GM21515 (cell line): ENCODE measurements at regions not wholly inside any gene's neighbourhood (a gene's known extent, or its start where the extent isn't known, plus 50 kb on each side); places are given as distances from the start of the nearest gene placed in this dataset.

ENCODE experiments used
- ATAC-seq: cut with Tn5 transposase; IDR thresholded peaks from one replicate; pipeline ENCODE4 v1.9.1; 2021; ENCODE audit not compliant: unreplicated experiment

DNA sequence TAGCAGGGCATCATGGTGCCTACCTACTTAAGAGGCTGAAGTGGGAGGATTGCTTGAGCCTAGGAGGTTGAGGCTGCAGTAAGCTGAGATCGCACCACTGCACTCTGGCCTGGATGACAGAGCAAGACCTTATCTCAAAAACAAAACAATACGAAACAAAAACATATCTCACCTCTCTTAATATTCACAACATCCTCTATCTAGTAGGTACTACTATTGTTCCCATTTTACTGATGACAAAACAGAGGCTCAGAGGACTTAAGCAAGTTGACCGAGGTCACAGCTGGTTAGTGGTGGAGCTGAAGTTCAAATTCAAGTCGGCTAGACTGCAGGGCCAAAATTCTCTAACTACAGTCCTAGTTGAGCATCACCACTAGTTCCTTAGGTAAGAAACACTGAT, 172.3 kb upstream of the EEA1 start:
- no peak for ATAC-seq

DNA sequence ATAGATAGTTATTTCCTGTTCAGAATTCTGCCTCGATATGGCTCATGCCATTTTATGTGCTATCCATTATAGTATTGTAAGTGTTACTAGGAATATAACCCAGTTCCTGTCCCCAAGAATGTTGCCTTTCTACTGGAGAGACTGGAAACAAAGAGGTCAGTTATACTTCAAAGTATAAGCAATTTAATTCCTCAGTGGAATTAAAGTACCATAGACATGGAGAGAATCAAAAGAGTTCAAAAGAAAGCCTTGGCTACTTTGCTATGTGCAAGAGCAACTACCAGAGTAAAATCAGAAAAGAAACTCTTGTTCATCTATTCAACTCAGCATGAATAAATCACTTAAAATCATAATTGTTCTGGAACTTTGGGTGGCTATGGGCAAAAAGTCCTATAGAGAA, 173.2 kb upstream of the EEA1 start:
- ATAC-seq: no peak

DNA sequence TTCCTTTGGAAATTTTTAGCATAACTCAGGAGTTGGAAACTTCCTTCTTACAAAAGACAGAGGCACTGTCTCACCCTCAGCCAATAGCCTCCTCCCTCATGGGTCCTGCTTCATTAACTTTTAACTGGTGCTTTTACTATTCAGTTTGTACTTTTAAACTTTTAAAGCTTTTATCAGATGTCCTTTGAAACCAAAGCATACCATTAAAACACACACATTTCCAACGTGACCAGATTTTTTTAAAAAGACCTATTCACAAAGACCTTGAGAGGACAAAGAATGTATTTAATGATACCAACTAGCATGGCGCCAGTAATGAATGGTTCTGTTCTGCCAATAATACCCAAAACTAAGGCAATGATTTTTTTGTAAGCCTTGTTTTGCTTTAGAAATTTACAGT, 173.6 kb upstream of the EEA1 start:
- no peak for ATAC-seq

DNA sequence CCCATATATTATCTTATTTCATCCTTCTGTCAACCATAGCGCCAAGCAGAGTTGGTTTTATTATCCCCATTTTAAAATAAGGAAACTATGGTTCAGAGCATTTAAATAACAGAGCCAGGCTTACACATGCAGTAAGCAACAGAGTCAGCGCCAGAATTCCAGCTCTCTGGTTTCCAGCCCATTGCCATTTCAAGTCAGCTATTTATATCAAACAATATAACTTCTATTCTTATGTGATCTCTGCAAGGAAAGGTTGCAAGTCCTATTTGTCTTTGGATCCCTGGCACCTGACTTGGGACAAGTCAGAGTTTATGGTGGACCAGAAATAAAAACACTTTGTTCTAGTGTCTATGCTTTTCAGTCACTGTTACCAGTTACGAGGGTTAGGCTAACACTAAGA, 174.1 kb upstream of the EEA1 start:
- ATAC-seq: no peak

DNA sequence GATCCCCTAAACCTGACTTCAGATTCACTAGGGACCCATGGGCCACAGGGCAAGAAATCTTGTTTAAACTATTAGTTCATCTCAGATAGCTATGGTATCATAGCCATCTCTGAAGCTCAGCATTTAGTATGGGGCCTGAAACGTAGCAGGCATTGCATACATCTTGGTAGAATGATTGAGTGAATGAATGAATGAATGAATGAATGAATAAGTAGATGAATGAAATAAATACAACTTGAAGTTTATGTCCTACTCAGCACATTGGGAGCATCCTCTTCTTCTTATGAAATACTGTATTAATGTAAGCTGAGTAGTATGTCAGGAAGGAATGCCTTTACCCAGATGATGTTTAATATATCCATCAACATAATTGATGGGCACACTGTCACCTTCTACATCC, 175.4 kb upstream of the EEA1 start:
- ATAC-seq: no peak

DNA sequence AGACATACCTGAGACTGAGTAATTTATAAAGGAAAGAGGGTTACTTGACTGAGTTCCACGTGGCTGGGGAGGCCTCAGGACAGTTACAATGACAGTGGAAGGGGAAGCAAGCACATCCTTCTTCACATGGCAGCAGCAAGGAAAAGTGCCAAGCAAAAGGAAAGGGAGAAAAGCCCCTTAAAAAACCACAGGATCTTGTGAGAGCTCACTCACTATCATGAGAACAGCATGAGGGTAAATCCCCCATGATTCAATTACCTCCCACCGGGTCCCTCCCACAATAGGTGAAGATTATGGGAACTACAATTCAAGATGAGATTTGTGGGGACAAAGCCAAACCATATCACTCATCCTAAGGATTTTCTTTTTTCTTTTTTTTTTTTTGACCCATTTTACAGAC, 177.8 kb upstream of the EEA1 start:
- ATAC-seq: no peak

DNA sequence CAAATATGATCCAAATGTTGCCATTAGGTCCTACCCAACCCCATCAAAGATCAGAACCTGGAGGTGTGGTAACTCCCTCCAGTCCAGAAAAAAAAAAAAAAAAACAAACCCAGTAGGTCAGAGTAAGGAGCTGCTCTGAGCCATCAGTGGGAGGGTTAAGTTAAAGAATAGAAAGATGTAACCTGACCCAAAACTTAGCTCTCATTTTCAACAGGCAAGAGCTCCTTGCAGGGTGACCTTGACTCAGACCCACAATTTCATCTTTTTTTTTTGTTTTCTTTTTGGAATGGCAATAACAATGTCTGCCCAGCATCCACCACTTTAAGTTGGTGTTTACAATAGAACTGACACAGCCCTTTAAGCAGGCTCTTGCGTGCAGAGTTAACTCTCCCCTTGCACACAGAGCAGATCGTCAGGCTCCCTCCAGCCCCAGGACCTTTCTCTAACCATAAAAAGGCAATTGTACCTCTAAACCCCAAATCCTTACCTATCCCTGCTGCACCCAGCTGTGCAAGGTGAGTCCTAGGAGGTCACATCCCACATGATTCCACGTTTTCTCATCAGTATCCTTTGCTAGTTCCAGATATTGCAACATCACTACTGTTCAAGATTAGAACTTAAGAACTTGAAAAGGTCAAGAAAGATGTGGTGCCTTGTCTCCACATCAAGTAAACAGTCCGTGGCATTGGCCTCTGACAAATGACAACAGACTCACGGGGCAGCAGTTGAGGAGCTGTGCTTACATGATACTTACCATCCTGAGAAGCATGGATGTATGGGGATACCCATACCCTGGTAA, 178.6 kb upstream of the EEA1 start:
- no peak for ATAC-seq

DNA sequence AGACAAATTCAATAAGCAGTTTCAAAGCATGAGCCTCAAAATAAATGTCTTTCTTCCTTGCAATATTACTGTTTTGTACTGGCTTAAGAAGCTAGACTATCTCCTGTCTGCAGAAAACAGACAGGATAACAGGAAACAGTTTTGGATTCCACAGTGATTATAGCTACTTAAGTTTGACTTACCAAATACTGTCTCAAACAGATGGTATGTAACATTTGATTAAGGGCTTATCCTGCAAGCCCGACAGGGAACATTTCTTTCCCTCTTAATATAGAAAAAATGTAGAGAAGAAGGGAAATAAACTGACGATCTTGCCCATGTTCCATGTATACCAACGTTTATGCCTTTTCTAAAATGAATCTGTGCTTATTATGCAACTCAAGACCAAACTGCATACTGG, 179.9 kb upstream of the EEA1 start:
- no peak for ATAC-seq

DNA sequence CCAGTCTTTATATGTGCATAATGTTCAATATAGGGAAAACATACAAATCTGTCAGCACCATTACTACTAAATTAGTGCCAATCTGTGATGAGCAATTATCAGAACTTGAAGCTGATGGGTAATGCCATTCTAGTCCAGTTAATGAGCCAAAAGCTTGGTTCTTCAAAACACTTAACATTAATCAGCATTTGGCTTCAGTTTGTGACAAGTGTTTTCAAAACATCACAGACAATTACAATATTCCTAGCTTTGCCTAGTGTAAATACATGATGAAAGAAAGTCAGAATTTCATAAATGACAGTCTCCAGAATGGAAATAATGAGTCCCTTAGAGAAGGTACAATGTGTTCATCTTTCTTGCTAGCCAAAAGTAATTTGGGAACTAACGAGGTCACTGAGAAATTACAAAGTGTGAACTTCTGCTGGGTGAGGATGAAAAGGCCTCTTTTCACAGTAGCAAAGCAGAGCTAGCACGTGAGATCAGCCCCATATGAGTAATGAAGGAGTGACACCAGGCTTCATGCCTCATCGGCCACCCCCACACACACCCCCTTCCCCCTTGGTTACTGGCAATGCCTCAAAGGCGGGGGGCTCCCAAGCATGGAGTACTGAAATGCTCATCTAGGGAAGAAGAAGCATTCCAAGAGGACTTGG, 180.6 kb upstream of the EEA1 start:
- ATAC-seq: no peak

DNA sequence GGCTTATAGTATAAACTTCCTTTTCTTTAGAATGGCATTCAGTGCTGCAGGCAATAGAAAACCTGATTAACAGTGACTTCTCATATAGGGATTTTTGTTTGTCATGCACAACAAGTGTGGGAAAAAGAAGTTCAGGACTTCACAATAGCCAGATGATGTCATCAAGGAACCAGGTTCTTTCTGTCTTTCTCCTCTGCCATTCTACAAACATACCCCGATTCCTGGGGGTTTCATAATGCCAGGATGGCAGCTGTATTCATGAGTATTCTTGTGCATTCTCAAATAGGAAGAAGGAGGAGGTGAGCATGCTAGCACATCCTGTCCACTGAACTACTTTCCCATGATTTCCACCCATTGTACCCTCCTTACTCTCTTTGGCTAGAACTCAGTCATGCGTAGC, 182.7 kb upstream of the EEA1 start:
- no peak for ATAC-seq

DNA sequence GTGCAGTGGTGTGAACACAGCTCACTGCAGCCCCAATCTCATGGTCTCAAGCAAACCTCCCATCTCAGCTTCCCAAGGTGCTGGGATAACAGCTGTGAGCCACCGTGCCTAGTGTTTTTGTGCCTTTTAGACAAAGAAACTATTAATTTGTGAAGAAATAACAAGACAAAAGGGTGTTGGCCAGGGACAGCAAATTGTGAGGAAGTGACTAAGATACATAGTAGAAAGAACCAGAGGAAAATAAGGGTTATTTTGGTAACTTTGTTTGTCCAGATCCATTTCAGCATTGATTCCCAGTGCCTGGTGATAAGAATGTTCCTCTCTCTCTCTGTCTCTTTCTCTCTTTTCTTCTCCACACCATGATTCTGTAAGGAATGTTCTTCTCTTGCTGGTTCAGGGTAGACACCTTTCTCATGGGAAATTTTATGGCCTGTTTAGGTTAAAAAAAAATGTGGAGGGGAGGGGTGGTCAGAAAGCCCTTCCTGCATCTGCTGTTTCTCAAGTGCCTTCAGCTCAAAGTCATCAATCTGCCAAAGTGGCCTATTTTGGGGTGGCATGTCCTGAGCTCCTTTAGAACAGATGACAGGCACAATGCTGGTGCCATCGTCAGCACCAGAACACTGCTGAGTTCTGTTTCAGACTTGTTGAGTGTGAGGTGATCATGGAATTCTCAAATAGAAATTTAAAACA, 184.4 kb upstream of the EEA1 start:
- no peak for ATAC-seq

DNA sequence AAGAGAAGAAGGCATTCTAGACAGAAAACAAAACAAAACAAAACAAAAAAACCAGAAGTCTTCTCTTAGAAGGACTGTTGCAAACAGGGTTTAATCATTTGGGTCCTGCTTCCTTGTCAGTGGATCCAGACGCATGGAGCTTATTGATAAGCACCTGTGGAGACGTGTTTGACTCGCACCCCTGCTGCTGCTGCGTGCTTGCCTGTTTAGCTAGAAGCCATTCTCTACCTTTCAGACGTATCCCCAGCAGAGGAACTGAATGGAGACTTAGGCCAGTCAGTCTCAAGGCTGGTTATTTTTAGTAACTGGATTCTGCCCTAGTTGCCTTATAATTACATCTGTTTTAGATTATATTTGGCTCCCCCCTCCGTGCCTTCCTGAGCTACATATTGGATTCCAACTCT, 186.1 kb upstream of the EEA1 start:
- no peak for ATAC-seq

DNA sequence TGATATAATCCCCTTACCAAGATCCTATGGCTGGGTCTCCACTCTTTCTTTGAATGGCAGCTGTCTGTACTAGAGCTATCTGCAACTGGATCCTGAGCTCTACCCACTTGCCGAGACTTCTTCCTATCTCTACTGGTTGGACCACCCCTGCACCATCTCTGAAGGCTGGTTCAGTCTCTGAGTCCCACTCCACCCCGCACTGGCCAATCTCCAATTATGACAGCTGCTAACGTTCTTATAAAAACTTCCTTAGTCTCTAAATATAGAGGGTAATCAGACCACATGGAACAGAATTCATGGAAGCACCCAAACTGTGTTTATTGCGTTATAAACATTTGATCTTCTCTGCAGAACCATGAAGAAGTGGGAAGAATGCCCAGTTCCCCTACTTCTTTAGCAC, 186.6 kb upstream of the EEA1 start:
- ATAC-seq: no peak

DNA sequence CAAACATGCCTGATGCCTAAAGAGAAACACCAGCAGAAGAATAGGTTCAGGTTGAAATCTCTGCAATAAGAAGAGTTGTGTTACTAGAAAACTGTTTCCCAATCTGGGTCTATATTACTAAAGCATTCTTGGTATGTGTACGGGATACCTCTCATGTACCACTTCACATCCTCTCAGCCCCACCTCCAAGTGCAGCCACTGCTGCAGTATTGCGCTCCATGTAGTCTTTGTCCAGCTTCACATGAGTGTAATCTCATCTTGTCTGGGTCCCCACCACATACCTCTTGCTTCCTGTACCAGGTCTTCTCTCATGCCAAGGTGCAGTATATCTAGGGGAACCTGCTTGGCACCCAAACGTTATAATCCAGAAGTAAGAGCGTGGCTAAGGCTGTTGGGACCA, 187.5 kb upstream of the EEA1 start:
- ATAC-seq: no peak

DNA sequence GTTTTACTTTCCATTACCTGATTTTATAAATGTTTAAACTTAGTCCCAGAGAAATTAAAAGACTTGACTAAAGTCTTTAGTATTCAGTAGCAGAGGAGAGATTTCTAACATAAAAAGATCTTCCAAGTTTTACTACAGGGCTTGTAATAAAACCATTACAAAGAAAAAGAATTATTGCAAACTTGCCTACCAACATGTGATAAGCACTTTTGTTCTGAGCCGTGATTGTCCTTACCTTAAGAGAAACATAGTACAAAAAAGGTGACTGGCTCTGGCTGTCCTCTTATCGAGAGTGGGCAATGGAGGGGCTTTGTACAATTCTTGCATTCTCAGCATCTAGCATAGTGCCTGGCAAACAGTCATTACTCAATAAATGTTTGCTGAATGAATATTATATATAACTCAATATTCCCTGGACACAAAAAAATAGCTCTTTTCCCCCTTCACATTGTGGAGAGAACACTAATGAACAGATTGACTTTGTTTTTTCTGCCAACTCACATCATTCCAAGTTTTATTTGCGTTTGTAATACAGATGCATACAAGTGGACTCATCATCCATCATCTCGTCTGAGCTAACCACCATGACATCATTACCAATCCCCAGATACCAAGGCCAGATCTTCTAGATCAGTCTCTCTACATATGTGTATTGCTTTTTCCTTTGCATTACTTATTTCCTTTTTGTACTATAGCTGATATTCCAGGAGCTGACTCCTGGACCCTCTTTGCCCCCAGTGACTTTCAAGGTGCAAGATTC, 192.8 kb upstream of the EEA1 start:
- ATAC-seq: no peak

DNA sequence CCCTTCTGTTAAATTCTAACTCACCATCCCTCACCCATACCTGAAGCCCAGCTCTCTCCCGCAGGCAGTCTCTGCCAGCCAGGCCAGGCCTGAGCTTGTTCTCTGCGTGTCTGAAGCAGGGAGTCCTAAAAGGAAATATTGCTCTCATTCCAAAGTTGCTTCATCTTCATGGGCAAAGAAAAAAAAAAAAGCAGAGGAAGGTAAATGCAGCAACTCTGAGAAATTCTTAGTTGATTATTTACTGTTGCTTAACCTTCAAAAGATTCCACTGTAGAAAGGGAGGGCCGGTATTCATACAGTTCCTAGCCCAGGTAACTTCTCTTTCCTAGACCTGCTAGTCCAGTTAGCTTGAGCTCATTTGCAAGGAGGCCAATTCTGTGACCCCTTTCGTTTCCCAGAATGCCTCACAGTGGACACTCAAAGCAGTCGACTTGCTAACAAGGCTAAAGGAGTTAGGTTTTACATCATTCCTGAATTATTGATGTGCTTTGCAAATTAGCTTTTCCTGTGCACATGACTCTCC, 193.5 kb upstream of the EEA1 start:
- ATAC-seq: no peak

DNA sequence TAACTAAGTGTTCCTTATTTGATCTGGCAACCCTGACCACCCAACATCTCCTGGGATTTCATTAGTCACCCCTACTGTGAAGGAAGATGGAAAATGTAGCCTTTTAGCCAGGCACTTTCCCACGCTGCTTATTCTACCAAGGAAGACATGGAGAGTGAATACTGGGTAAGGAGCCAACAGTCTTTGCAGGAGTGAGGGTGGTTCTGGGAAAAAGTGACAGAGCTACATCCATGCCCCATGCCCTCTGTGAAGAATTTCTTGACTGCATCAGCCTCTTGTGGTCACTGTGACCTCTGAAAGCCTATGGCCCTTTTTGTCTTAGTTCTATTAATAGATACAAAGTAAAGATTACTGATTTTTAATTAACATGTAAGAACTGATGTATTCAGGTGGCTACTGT, 196.0 kb upstream of the EEA1 start:
- no peak for ATAC-seq

DNA sequence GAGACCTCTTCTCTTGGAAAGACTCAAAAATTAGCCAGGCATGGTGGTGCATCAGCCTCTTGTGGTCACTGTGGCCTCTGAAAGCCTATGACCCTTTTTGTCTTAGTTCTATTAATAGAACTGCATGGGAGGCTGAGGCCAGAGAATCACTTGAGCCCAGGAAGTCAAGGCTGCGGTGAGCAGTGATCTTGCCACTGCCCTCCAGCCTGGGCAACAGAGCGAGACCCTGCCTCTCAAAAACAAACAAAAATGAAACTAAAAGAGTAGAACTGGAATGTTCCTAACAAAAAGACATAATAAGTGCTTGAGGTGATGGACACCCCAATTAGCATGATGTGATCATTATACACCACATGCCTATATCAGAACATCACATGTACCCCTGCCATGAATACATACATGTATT, 197.0 kb upstream of the EEA1 start:
- no peak for ATAC-seq

DNA sequence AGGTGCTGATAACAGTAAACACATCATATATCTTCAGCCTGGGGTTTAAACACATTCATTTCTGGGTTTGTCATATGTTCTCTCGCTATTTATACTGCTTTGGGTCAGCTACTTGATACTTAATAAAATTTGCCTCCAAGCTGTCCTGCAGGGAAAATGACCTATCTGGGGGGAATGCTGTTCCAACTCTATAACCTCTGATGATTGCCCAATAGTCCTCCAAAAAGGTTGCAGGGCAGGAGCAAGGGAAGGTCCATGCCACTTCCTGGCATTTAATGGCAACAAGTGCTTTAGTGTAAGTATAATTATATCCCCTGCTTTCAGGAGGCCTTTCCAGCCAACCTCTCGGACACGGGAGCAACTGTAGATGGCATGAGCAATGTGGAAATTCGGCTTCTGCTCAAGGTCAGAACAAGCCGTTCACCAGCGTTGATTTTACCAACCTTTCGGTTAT, 198.0 kb upstream of the EEA1 start:
- no peak for ATAC-seq

DNA sequence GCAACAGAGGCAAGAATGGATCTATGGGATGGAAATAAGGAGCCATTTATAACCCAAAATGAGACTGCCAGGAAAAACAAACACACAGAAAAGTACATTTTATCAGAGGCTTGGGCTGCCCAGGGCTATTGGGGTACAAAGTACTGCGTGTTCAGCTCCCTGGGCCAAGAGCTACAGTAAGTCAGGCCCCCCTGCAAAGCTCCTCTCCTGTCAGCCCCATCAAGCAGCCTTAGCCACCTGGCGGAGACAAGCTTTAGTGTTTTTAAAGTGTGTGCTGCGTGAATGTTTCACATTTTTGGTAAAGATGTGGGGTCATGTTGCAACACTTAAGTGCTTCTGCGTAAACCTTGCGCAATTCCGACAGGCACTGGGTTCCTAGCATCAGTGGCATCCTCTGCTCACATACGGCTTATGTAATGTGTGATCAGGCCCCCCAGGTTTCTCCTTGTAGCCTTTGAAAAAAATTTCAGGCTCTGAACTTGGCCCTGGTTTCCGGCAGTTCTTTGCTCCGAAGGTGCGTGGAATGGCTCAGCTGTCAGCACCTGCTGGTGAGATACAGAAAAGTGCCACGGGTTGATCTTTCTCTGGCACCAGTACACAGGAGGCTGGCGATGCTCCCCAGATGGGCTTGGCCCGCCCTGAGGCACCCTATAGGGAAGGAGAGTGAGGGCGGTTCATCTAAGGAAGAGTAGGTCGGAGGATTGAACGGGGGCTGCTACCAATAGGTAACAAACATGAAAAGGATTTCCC, 198.7 kb upstream of the EEA1 start:
- ATAC-seq: no peak

DNA sequence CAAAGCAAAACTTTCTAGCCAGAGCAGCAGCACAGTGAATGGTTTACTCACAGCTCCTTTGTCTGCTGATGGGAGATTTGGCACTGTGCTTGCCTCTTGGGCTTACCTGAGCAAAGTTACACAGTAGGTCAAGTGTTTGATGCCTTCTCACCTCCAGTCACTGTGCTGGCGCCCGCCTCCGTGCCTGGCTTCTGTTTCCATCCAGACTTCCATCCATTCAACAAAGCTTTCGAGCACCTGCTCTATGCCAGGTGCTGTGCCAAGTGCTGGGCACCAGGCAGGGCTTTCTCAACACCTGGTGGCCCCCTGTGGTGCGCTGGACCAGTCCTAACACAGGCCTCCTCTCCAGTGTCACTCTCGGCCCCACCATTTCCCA, 199.2 kb upstream of the EEA1 start:
- ATAC-seq: no peak
